ENCODE measurements at regions not wholly inside any gene's neighbourhood (a gene's known extent, or its start where the extent isn't known, plus 50 kb on each side); places are given as distances from the start of the nearest gene placed in this dataset.

- H3K9ac ChIP-seq (ENCODE audit: low read length): no peak overlapping the region
- H2AFZ ChIP-seq (ENCODE audit: low read length): no peak overlapping the region
- no peaks in the 10 kb centered on the region for H4K20me1 ChIP-seq (ENCODE audit: insufficient read depth, low read depth, low read length)
- no peak overlapping the region for H3K27ac ChIP-seq (ENCODE audit: low read length)
- no peak overlapping the region for H3K4me2 ChIP-seq (ENCODE audit: low read depth, low read length, poor library complexity, severe bottlenecking)
- no peaks in the 10 kb centered on the region for H3K4me1 ChIP-seq (ENCODE audit: low read length)
- no peak for DNase-seq
- H3K79me2 ChIP-seq (ENCODE audit: low read length): no peaks in the 10 kb centered on the region
- H3K9me2 ChIP-seq (replicated peaks; ENCODE audit: insufficient read depth, low read length): no peaks in the 10 kb centered on the region
- H3K9me3 ChIP-seq (ENCODE audit: low read length): no peaks in the 10 kb centered on the region
- H3K4me3 ChIP-seq (ENCODE audit: low read length): no peak overlapping the region
- H3K36me3 ChIP-seq (ENCODE audit: insufficient read depth, low read length): no peaks in the 10 kb centered on the region
- no peaks in the 10 kb centered on the region for H3K27me3 ChIP-seq (ENCODE audit: low read length)
Observed at GRCh38 chr2:228848638-228849037, 422.4 kb downstream of the PID1 start.

- Histone ChIP-seq H3K4me3 (ENCODE audit: low read length) (no peak overlapping the region), H3K4me2 (ENCODE audit: low read depth, low read length, poor library complexity, severe bottlenecking) (no peak overlapping the region), H3K36me3 (ENCODE audit: insufficient read depth, low read length) (no peaks in the 10 kb centered on the region), H4K20me1 (ENCODE audit: insufficient read depth, low read depth, low read length) (no peaks in the 10 kb centered on the region), H3K9me3 (ENCODE audit: low read length) (no peaks in the 10 kb centered on the region), H3K9me2 (replicated peaks; ENCODE audit: insufficient read depth, low read length) (no peaks in the 10 kb centered on the region), H3K9ac (ENCODE audit: low read length) (no peak overlapping the region), H3K79me2 (ENCODE audit: low read length) (no peaks in the 10 kb centered on the region), H3K27ac (ENCODE audit: low read length) (no peak overlapping the region), H2AFZ (ENCODE audit: low read length) (no peak overlapping the region), H3K27me3 (ENCODE audit: low read length) (no peaks in the 10 kb centered on the region), H3K4me1 (ENCODE audit: low read length) (no peaks in the 10 kb centered on the region)
- DNase-seq: no peak
Observed at GRCh38 chr2:228847684-228848083, 423.4 kb downstream of the PID1 start.

- Histone ChIP-seq H4K20me1 (ENCODE audit: insufficient read depth, low read depth, low read length) (no peaks in the 10 kb centered on the region), H3K27me3 (ENCODE audit: low read length) (no peaks in the 10 kb centered on the region), H3K9me3 (ENCODE audit: low read length) (no peaks in the 10 kb centered on the region), H3K27ac (ENCODE audit: low read length) (no peak overlapping the region), H3K4me2 (ENCODE audit: low read depth, low read length, poor library complexity, severe bottlenecking) (no peak overlapping the region), H3K79me2 (ENCODE audit: low read length) (no peaks in the 10 kb centered on the region), H3K9me2 (replicated peaks; ENCODE audit: insufficient read depth, low read length) (no peaks in the 10 kb centered on the region), H2AFZ (ENCODE audit: low read length) (no peak overlapping the region), H3K9ac (ENCODE audit: low read length) (no peak overlapping the region), H3K36me3 (ENCODE audit: insufficient read depth, low read length) (no peaks in the 10 kb centered on the region), H3K4me1 (ENCODE audit: low read length) (no peaks in the 10 kb centered on the region), H3K4me3 (ENCODE audit: low read length) (no peak overlapping the region)
- DNase-seq: no peak
Observed at GRCh38 chr2:228846161-228846560, 424.9 kb downstream of the PID1 start.

- H3K4me1 ChIP-seq (ENCODE audit: low read length): no peaks in the 10 kb centered on the region
- H2AFZ ChIP-seq (ENCODE audit: low read length): no peak overlapping the region
- no peaks in the 10 kb centered on the region for H3K79me2 ChIP-seq (ENCODE audit: low read length)
- no peak overlapping the region for H3K9ac ChIP-seq (ENCODE audit: low read length)
- no peak overlapping the region for H3K4me2 ChIP-seq (ENCODE audit: low read depth, low read length, poor library complexity, severe bottlenecking)
- no peaks in the 10 kb centered on the region for H3K9me3 ChIP-seq (ENCODE audit: low read length)
- no peak overlapping the region for H3K27ac ChIP-seq (ENCODE audit: low read length)
- no peaks in the 10 kb centered on the region for H3K27me3 ChIP-seq (ENCODE audit: low read length)
- H3K36me3 ChIP-seq (ENCODE audit: insufficient read depth, low read length): no peaks in the 10 kb centered on the region
- no peak overlapping the region for H3K4me3 ChIP-seq (ENCODE audit: low read length)
- no peak for DNase-seq
- H3K9me2 ChIP-seq (replicated peaks; ENCODE audit: insufficient read depth, low read length): no peaks in the 10 kb centered on the region
- no peaks in the 10 kb centered on the region for H4K20me1 ChIP-seq (ENCODE audit: insufficient read depth, low read depth, low read length)
Observed at GRCh38 chr2:228845162-228845925, 425.7 kb downstream of the PID1 start.

- Histone ChIP-seq H3K27ac (ENCODE audit: low read length) (no peak overlapping the region), H3K4me2 (ENCODE audit: low read depth, low read length, poor library complexity, severe bottlenecking) (no peak overlapping the region), H3K4me3 (ENCODE audit: low read length) (no peak overlapping the region)
Observed at GRCh38 chr2:228841877-228842276, 429.2 kb downstream of the PID1 start.

GRCh38 chr2:228841475-228841874 is 429.6 kb downstream of the PID1 start:
- H3K79me2 ChIP-seq (ENCODE audit: low read length): no peaks in the 10 kb centered on the region
- no peaks in the 10 kb centered on the region for H3K9me3 ChIP-seq (ENCODE audit: low read length)
- H3K9ac ChIP-seq (ENCODE audit: low read length): no peak overlapping the region
- H3K27ac ChIP-seq (ENCODE audit: low read length): no peak overlapping the region
- DNase-seq: no peak
- H3K9me2 ChIP-seq (replicated peaks; ENCODE audit: insufficient read depth, low read length): no peaks in the 10 kb centered on the region
- no peaks in the 10 kb centered on the region for H3K4me1 ChIP-seq (ENCODE audit: low read length)
- H2AFZ ChIP-seq (ENCODE audit: low read length): no peak overlapping the region
- no peaks in the 10 kb centered on the region for H3K36me3 ChIP-seq (ENCODE audit: insufficient read depth, low read length)
- no peak overlapping the region for H3K4me2 ChIP-seq (ENCODE audit: low read depth, low read length, poor library complexity, severe bottlenecking)
- no peaks in the 10 kb centered on the region for H4K20me1 ChIP-seq (ENCODE audit: insufficient read depth, low read depth, low read length)
- H3K4me3 ChIP-seq (ENCODE audit: low read length): no peak overlapping the region
- no peaks in the 10 kb centered on the region for H3K27me3 ChIP-seq (ENCODE audit: low read length)

More at GRCh38 chr2:228841877-228842276, 429.2 kb downstream of the PID1 start:
- no peak overlapping the region for H3K9ac ChIP-seq (ENCODE audit: low read length)
- no peaks in the 10 kb centered on the region for H3K4me1 ChIP-seq (ENCODE audit: low read length)
- no peaks in the 10 kb centered on the region for H4K20me1 ChIP-seq (ENCODE audit: insufficient read depth, low read depth, low read length)
- no peaks in the 10 kb centered on the region for H3K9me2 ChIP-seq (replicated peaks; ENCODE audit: insufficient read depth, low read length)
- no peaks in the 10 kb centered on the region for H3K27me3 ChIP-seq (ENCODE audit: low read length)
- H3K79me2 ChIP-seq (ENCODE audit: low read length): no peaks in the 10 kb centered on the region
- H3K9me3 ChIP-seq (ENCODE audit: low read length): no peaks in the 10 kb centered on the region
- no peak overlapping the region for H2AFZ ChIP-seq (ENCODE audit: low read length)
- no peaks in the 10 kb centered on the region for H3K36me3 ChIP-seq (ENCODE audit: insufficient read depth, low read length)
- DNase-seq: no peak

GRCh38 chr2:228840743-228841114 is 430.4 kb downstream of the PID1 start:
- Histone ChIP-seq H2AFZ (ENCODE audit: low read length) (no peak overlapping the region), H3K4me2 (ENCODE audit: low read depth, low read length, poor library complexity, severe bottlenecking) (no peak overlapping the region), H3K27me3 (ENCODE audit: low read length) (no peaks in the 10 kb centered on the region), H3K4me1 (ENCODE audit: low read length) (no peaks in the 10 kb centered on the region), H3K9ac (ENCODE audit: low read length) (no peak overlapping the region), H3K27ac (ENCODE audit: low read length) (no peak overlapping the region), H3K9me3 (ENCODE audit: low read length) (no peaks in the 10 kb centered on the region), H3K9me2 (replicated peaks; ENCODE audit: insufficient read depth, low read length) (no peaks in the 10 kb centered on the region), H4K20me1 (ENCODE audit: insufficient read depth, low read depth, low read length) (no peaks in the 10 kb centered on the region), H3K79me2 (ENCODE audit: low read length) (no peaks in the 10 kb centered on the region), H3K4me3 (ENCODE audit: low read length) (no peak overlapping the region), H3K36me3 (ENCODE audit: insufficient read depth, low read length) (no peaks in the 10 kb centered on the region)
- DNase-seq: no peak

GRCh38 chr2:228840113-228840742 is 430.9 kb downstream of the PID1 start:
- no peak for DNase-seq

More at GRCh38 chr2:228840113-228840742, 430.9 kb downstream of the PID1 start:
- no peaks in the 10 kb centered on the region for H3K4me1 ChIP-seq (ENCODE audit: low read length)
- no peaks in the 10 kb centered on the region for H3K9me3 ChIP-seq (ENCODE audit: low read length)
- no peaks in the 10 kb centered on the region for H3K36me3 ChIP-seq (ENCODE audit: insufficient read depth, low read length)
- no peaks in the 10 kb centered on the region for H3K9me2 ChIP-seq (replicated peaks; ENCODE audit: insufficient read depth, low read length)
- no peak overlapping the region for H2AFZ ChIP-seq (ENCODE audit: low read length)
- no peak overlapping the region for H3K27ac ChIP-seq (ENCODE audit: low read length)
- no peak overlapping the region for H3K9ac ChIP-seq (ENCODE audit: low read length)
- H4K20me1 ChIP-seq (ENCODE audit: insufficient read depth, low read depth, low read length): no peaks in the 10 kb centered on the region
- no peak overlapping the region for H3K4me2 ChIP-seq (ENCODE audit: low read depth, low read length, poor library complexity, severe bottlenecking)
- H3K79me2 ChIP-seq (ENCODE audit: low read length): no peaks in the 10 kb centered on the region
- no peaks in the 10 kb centered on the region for H3K27me3 ChIP-seq (ENCODE audit: low read length)
- no peak overlapping the region for H3K4me3 ChIP-seq (ENCODE audit: low read length)

Measured in Karpas-422 (cell line).